NCI-H2227 treated with DMSO at 0.1 percent for 48 hours (cell line): ENCODE measurements at regions not wholly inside any gene's neighbourhood (a gene's known extent, or its start where the extent isn't known, plus 50 kb on each side); places are given as distances from the start of the nearest gene placed in this dataset.

Experiments used
- DNase-seq: peaks from one replicate; lab custom pipeline; 2025; lab: John Stamatoyannopoulos, UW

GRCh38 chrX:113728937-113729336 is 854.9 kb upstream of the HTR2C start:
- no peak for DNase-seq

DNA sequence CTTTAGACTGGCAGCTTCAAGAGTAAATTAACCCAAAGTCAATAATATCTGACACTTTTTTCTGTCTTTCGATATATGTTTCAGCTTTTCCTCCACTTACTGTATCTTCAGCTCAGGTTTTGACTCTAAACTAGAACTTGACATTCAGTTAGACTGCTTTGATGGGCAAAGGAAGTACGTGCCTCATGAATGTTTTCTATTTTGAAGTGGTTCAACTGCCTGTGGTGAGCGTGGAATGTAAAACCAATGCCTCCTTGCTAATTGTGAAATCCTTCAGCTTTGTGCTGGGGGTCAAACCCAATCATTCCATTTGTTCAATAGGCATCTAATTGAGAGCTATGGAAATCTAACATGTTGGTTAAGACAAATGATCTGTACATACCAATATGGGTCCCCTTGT is 857.0 kb upstream of the HTR2C start:
- no peak for DNase-seq

- DNase-seq, result no peak
Observed at GRCh38 chrX:113726466-113726865, 857.4 kb upstream of the HTR2C start.

- DNase-seq, result no peak
Observed at GRCh38 chrX:113726009-113726408, 857.9 kb upstream of the HTR2C start.

DNA sequence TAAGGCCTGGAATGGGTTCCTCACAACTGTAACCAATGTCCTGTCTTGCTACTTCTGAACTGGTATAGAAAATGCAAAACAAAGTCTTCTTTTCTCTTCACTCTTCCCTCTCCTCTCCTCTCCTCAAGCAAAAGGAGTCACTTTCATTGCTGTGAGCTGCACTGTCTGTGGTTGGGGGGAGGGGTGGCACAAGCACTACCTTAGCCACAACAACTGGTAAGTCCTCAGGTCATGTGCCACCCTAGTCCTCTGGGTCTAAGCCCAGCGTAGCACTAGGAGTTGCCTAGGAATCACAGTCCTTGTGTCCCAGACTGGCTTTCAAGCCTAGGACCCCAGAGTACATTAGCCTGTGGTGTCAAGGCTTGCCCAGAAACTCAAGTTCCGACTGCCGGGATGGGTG is 859.3 kb upstream of the AMOT start:
- no peak for DNase-seq

- DNase-seq, result no peak
Observed at GRCh38 chrX:113675278-113675677, 834.6 kb upstream of the AMOT start.

- DNase-seq, result no peak
Observed at GRCh38 chrX:113651306-113651705, 810.7 kb upstream of the AMOT start.

- DNase-seq, result no peak
Observed at GRCh38 chrX:113644426-113644825, 803.8 kb upstream of the AMOT start.

GRCh38 chrX:113634565-113634964 is 793.9 kb upstream of the AMOT start:
- DNase-seq, result no peak

GRCh38 chrX:113629326-113629725 is 788.7 kb upstream of the AMOT start:
- DNase-seq, result no peak

GRCh38 chrX:113594123-113594841 is 753.7 kb upstream of the AMOT start:
- DNase-seq, result no peak

- DNase-seq, result no peak
Observed at GRCh38 chrX:113586281-113586898, 745.8 kb upstream of the AMOT start.

DNA sequence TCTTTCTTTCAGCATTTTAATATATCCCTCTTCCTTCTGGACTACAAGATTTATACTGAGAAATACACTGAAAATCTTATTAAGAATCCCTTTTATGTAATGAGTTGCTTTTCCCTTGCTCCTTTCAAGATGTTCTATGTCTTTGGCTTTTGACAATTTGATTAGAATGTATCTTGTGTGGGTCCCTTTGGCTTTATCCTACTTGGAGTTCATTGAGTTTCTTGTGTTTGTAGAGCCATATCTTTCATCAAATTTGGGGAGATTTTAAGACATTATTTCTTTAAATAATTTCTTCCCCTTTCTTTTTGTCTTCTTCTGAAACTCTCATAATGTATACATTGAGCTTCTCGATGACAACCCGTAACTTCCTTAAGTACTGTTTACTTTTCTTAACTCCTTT is 739.9 kb upstream of the AMOT start:
- no peak for DNase-seq

GRCh38 chrX:113558576-113558975 is 717.9 kb upstream of the AMOT start:
- DNase-seq, result no peak

- no peak for DNase-seq
Observed at GRCh38 chrX:113551919-113552318, 711.3 kb upstream of the AMOT start.

- no peak for DNase-seq
Observed at GRCh38 chrX:113548308-113549015, 707.8 kb upstream of the AMOT start.

GRCh38 chrX:113545040-113545439 is 704.4 kb upstream of the AMOT start:
- DNase-seq, result no peak

GRCh38 chrX:113539599-113540356 is 699.1 kb upstream of the AMOT start:
- DNase-seq, result no peak

- no peak for DNase-seq
Observed at GRCh38 chrX:113529426-113530013, 688.9 kb upstream of the AMOT start.

- DNase-seq, result no peak
Observed at GRCh38 chrX:113522814-113523213, 682.2 kb upstream of the AMOT start.

- DNase-seq, result no peak
Observed at GRCh38 chrX:113514906-113515305, 674.3 kb upstream of the AMOT start.

GRCh38 chrX:113512700-113513395 is 672.2 kb upstream of the AMOT start:
- DNase-seq, result no peak
